SU-DHL-6 (cell line): ENCODE measurements at regions not wholly inside any gene's neighbourhood (a gene's known extent, or its start where the extent isn't known, plus 50 kb on each side); places are given as distances from the start of the nearest gene placed in this dataset.

Experiments used
- CTCF ChIP-seq: fragments of 200-600 bp; sonication (generic); IDR thresholded peaks from one replicate; pipeline ENCODE4 v1.5.1; 2017; ENCODE audit warnings: antibody characterized with exemption, mild to moderate bottlenecking, low read length, moderate library complexity; ENCODE audit not compliant: insufficient read depth, poor library complexity, severe bottlenecking
- EZH2phosphoT487 ChIP-seq: fragments of 200-600 bp; sonication (generic), shearing (Covaris generic); conservative IDR thresholded peaks from 2 replicates; pipeline ENCODE4 v1.6.1; 2018; ENCODE audit warnings: mild to moderate bottlenecking, antibody characterized with exemption, low read length, moderate library complexity, mixed read lengths

DNA sequence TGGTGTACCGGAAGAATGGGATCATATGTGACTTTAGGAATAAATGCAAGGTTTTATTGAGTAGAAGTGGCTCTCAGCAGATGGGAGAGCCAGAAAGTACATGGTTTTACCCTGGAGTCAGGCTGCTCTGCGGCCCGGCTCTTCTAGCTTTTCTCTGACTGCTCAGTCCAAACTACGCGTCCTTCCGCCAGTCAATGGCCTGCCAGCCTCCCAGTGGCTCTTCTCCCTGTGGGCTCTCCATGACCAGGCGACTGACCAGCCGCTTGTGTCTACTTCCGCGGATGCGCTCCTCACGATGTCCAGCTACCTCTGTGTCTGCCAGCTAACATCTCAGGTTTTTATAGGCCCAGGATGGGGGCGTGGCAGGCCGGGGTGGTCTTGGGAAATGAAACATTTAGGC is 220.4 kb downstream of the VAPA start:
- no peak for TF ChIP-seq CTCF
- TF ChIP-seq EZH2phosphoT487 = no peak
